ENCODE measurements at regions not wholly inside any gene's neighbourhood (a gene's known extent, or its start where the extent isn't known, plus 50 kb on each side); places are given as distances from the start of the nearest gene placed in this dataset.

DNA sequence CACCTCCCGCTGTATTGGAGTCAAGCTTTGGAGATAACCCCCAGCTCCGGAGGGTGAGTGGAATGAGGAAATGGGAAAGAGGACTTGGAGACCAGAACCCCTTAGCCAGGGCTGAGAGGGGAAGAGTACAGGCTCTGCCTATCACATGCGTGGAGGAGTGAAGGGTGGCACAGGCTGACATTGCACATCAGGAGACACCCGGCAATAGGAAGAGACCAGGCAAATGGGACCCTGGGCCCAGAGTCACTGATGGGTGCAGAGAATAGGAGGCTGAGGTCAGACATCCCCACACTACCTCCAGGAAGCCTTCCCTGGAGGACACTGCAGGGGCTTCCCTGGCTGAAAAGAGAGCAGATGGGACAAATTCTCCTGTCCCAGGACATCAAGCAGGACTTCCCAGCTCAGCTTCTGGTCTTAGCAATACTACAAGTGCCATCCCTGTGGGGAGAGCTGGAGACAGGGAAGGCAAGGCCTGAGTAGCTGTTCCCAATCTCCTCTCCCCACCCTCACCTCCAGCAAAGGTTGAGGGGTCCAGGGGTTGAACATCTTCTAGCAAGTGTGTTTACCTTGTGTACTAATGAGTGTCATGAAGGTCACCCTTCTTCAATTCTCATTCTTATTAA lies 160.7 kb downstream of the BUD13 start:
- no peak overlapping the region for H3K4me3 ChIP-seq
- H3K27ac ChIP-seq: no peak overlapping the region
- TF ChIP-seq, protein P1, sequence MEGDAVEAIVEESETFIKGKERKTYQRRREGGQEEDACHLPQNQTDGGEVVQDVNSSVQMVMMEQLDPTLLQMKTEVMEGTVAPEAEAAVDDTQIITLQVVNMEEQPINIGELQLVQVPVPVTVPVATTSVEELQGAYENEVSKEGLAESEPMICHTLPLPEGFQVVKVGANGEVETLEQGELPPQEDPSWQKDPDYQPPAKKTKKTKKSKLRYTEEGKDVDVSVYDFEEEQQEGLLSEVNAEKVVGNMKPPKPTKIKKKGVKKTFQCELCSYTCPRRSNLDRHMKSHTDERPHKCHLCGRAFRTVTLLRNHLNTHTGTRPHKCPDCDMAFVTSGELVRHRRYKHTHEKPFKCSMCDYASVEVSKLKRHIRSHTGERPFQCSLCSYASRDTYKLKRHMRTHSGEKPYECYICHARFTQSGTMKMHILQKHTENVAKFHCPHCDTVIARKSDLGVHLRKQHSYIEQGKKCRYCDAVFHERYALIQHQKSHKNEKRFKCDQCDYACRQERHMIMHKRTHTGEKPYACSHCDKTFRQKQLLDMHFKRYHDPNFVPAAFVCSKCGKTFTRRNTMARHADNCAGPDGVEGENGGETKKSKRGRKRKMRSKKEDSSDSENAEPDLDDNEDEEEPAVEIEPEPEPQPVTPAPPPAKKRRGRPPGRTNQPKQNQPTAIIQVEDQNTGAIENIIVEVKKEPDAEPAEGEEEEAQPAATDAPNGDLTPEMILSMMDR (IDR thresholded peaks at IDR 0.05): no peak
- intact Hi-C loops (cut with DNase I; ENCODE audit: low total_unique reads): no loop called here
- no peak for DNase-seq
- peaks cover 0 to 15% of the 10 kb centered on the region in 2 donors for H3K27me3 ChIP-seq
- H3K36me3 ChIP-seq: no peaks in the 10 kb centered on the region
- no peaks in the 10 kb centered on the region for H3K4me1 ChIP-seq
- H3K9me3 ChIP-seq: no peaks in the 10 kb centered on the region

DNA sequence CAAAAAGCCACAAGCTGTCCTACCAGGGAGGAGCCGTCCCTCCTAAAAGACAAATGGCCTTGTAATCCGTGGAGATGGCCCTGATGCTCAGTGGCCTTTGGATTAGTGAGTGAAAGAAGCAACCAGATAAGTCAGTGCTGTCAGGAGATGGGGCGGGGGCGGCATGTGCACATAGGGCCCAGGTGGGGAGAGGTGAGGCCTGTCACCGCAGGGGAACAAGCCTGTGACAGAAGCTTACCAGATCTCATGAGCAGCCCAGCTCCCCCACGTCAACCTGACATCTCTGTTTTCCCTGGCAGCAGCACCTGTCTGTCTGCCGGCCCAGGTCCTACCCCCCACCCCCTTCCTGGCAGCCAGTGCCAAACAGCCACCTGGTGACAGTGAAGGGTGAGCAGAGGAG lies 162.6 kb downstream of the BUD13 start:
- H3K4me3 ChIP-seq: no peak overlapping the region
- H3K9me3 ChIP-seq: no peaks in the 10 kb centered on the region
- H3K36me3 ChIP-seq: no peaks in the 10 kb centered on the region
- TF ChIP-seq, protein P1 (IDR thresholded peaks at IDR 0.05): no peak
- H3K4me1 ChIP-seq: no peaks in the 10 kb centered on the region
- no peak for DNase-seq
- intact Hi-C loops (cut with DNase I; ENCODE audit: low total_unique reads): no loop called here
- H3K27ac ChIP-seq: no peak overlapping the region
- H3K27me3 ChIP-seq: peaks cover 0 to 15% of the 10 kb centered on the region in 2 donors

DNA sequence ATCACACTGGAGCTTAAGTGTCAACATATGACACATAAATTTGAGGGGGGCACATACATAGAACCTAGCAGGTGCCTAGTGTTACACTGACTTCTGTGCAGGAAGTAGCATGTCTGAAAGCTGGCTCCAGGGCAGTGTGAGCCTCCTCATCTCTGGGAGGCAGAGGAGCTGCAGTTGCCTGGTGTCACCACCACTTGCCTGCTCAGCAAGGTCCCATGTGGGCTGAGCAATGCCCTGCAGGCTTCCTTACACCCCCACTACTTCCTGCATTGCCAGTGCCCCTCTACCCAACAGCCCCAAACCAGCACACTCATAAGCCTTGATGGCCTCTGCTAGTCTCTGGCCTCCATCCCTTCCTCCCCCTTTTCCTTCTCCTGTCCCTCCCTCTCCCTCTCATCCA lies 165.8 kb downstream of the BUD13 start:
- Histone ChIP-seq H3K4me3 (no peak overlapping the region), H3K36me3 (no peaks in the 10 kb centered on the region), H3K27me3 (no peaks in the 10 kb centered on the region), H3K4me1 (no peaks in the 10 kb centered on the region), H3K9me3 (no peaks in the 10 kb centered on the region), H3K27ac (no peak overlapping the region)
- DNase-seq: no peak
- intact Hi-C loops (cut with DNase I; ENCODE audit: low total_unique reads): no loop called here
- TF ChIP-seq, protein P1 (IDR thresholded peaks at IDR 0.05): no peak

DNA sequence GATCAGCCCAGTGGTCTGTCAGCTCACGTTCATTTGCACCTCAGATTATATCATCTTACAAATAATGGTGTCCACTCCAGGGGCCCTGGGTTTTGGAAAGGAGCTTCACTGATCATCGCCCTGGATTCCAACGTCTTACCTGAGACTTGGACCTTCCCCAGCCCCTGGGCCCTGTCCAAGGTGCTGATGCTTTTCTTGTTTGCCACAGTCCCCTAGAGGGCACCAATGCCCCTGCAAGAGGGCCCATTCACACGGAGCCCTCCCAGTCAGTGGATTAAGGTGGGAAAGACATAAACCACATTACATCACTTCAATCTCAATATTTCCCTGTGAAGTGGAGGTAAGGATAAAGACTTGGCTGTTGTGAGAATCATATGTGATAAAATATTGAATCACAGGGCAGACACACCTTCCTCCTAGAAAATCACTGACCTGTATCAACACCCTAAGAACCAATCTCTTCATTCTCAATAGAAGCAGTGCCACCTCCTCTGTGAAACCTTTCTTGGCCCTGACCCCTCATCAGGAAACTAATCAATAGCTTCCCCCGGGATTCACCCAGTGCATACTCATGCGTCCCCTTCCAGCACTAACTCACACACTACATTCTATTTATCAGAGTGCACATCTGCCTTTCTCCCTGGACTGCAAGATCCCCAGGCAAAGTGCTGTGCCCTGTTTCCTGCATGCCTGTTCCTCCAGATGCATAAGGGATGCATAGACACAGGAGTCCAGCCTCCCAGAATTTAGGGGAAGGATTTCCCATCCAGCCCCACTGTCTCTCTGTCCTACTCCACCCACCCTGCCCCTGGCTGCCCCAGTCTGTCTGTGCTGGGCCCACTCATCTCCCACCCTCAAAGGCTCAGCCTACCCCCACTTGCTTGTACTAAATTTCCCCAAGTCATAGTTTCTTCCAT lies 167.0 kb downstream of the BUD13 start:
- intact Hi-C loops (cut with DNase I; ENCODE audit: low total_unique reads): no loop called here
- no peak for DNase-seq
- no peaks in the 10 kb centered on the region for H3K27me3 ChIP-seq

DNA sequence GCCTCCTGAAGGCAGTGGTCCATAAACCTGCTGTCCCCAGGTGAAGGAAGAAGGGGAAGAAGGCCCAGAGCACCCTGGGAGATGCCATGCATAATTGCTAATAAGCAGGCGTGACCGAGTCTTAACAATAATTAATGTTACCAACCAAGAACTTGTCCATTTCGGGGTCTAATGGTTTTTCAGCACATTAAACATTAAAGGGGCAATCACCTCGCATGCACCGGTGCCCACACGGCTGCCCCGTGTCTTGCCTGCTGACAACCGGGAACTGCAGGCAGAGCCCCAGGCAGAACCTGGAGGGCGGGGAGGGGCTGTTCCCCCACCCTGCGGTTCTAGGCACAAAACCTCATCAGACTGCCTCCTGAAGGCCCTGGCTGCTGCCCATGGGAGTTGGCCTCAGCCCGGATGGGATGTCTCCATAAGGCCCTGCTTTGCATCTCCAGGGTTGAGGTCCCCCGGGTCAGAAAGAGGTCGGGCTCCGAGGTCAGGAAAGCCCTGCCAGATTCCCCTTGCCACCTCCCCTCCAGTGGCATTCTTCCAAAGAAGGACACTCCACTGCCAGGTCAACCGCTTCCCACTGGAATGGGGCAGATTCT lies 169.0 kb downstream of the BUD13 start:
- Histone ChIP-seq H3K9me3 (no peaks in the 10 kb centered on the region), H3K27me3 (no peaks in the 10 kb centered on the region), H3K4me3 (no peak overlapping the region), H3K36me3 (no peaks in the 10 kb centered on the region), H3K4me1 (no peaks in the 10 kb centered on the region), H3K27ac (no peak overlapping the region)
- DNase-seq: no peak
- TF ChIP-seq, protein P1 (IDR thresholded peaks at IDR 0.05): no peak
- intact Hi-C loops (cut with DNase I; ENCODE audit: low total_unique reads): no loop called here

More for the DNA sequence above, 167.0 kb downstream of the BUD13 start:
- Histone ChIP-seq H3K9me3 (no peaks in the 10 kb centered on the region), H3K4me1 (no peaks in the 10 kb centered on the region), H3K27ac (no peak overlapping the region), H3K36me3 (no peaks in the 10 kb centered on the region), H3K4me3 (no peak overlapping the region)
- TF ChIP-seq, protein P1 (IDR thresholded peaks at IDR 0.05): no peak
